Activated T-helper 1 cell treated with anti-CD3 and anti-CD28 coated beads, Interleukin-12 subunit alpha, Interleukin-12 subunit beta, Interleukin-2, Interleukin-4 antibody, amounts not matched to agents 30 ng/mL and 10 ng/mL and 1 ng/mL, durations not matched to agents 14 hours and 24 hours and 36 hours (primary cell): ENCODE measurements at regions not wholly inside any gene's neighbourhood (a gene's known extent, or its start where the extent isn't known, plus 50 kb on each side); places are given as distances from the start of the nearest gene placed in this dataset.
"Not testable (repeated sequence)": the region's sequence is repeated elsewhere in the genome, so short reads cannot be mapped to it uniquely, and the experiment has no call there.

ENCODE experiments used
- DNase-seq: peaks from one replicate; pipeline ENCODE4 v3.0.0; 2021; ENCODE audit warnings: low spot score
- H3K27ac Mint-ChIP-seq: one replicate; pipeline ENCODE4 v1.8.0; 2021; ENCODE audit warnings: mild to moderate bottlenecking, mixed read lengths
- H3K27me3 Mint-ChIP-seq: one replicate; pipeline ENCODE4 v1.8.0; 2022; ENCODE audit warnings: mild to moderate bottlenecking, moderate library complexity, mixed read lengths; ENCODE audit not compliant: insufficient read depth
- H3K36me3 Mint-ChIP-seq: one replicate; pipeline ENCODE4 v1.8.0; 2021; ENCODE audit warnings: low read depth, mixed read lengths
- H3K4me1 Mint-ChIP-seq: one replicate; pipeline ENCODE4 v1.8.0; 2021; ENCODE audit warnings: low read depth, mixed read lengths
- H3K4me3 Mint-ChIP-seq: one replicate; pipeline ENCODE4 v1.8.0; 2021; ENCODE audit warnings: mild to moderate bottlenecking, moderate library complexity, mixed read lengths
- H3K9me3 Mint-ChIP-seq: one replicate; pipeline ENCODE4 v1.8.0; 2021; ENCODE audit warnings: mixed read lengths
- intact Hi-C: fragments of 100-400 bp; cut with micrococcal nuclease; formaldehyde crosslinking; loops from one replicate; pipeline ENCODE4 v1.15.1; 2024

- H3K27me3 Mint-ChIP-seq, result no peaks in the 10 kb centered on the region
- peaks cover 28% of the 10 kb centered on the region for H3K9me3 Mint-ChIP-seq
- intact Hi-C loops, result no loop called here
- no peak overlapping the region for H3K27ac Mint-ChIP-seq
- no peaks in the 10 kb centered on the region for H3K4me1 Mint-ChIP-seq
- no peaks in the 10 kb centered on the region for H3K36me3 Mint-ChIP-seq
- DNase-seq, result no peak
- no peak overlapping the region for H3K4me3 Mint-ChIP-seq
Observed at GRCh38 chr6:66173587-66173986, 466.6 kb upstream of the EYS start.

GRCh38 chr6:66166713-66167112 is 459.7 kb upstream of the EYS start:
- peaks cover 54% of the 10 kb centered on the region for H3K9me3 Mint-ChIP-seq
- H3K36me3 Mint-ChIP-seq, DNase-seq, intact Hi-C loops, H3K4me1 Mint-ChIP-seq, H3K27me3 Mint-ChIP-seq, H3K27ac Mint-ChIP-seq, H3K4me3 Mint-ChIP-seq: not testable (repeated sequence)

- H3K9me3 Mint-ChIP-seq, result peaks cover 48% of the 10 kb centered on the region
Observed at GRCh38 chr6:66161546-66162108, 454.6 kb upstream of the EYS start.

GRCh38 chr6:66159937-66160336 is 452.9 kb upstream of the EYS start:
- no peaks in the 10 kb centered on the region for H3K27me3 Mint-ChIP-seq
- no peak overlapping the region for H3K27ac Mint-ChIP-seq
- intact Hi-C loops, result no loop called here
- no peak overlapping the region for H3K4me3 Mint-ChIP-seq
- no peaks in the 10 kb centered on the region for H3K36me3 Mint-ChIP-seq
- no peak for DNase-seq
- no peaks in the 10 kb centered on the region for H3K4me1 Mint-ChIP-seq
- peaks cover 35% of the 10 kb centered on the region for H3K9me3 Mint-ChIP-seq

More at GRCh38 chr6:66161546-66162108, 454.6 kb upstream of the EYS start:
- no peaks in the 10 kb centered on the region for H3K27me3 Mint-ChIP-seq
- no peak for DNase-seq
- no peak overlapping the region for H3K4me3 Mint-ChIP-seq
- H3K36me3 Mint-ChIP-seq, result no peaks in the 10 kb centered on the region
- H3K27ac Mint-ChIP-seq, result no peak overlapping the region
- no peaks in the 10 kb centered on the region for H3K4me1 Mint-ChIP-seq
- intact Hi-C loops, result no loop called here

GRCh38 chr6:66153247-66153646 is 446.2 kb upstream of the EYS start:
- Mint-ChIP-seq H3K36me3 (no peaks in the 10 kb centered on the region), H3K4me3 (no peak overlapping the region), H3K9me3 (no peaks in the 10 kb centered on the region), H3K27ac (no peak overlapping the region), H3K27me3 (no peaks in the 10 kb centered on the region), H3K4me1 (no peaks in the 10 kb centered on the region)
- intact Hi-C loops, result no loop called here
- no peak for DNase-seq

- H3K4me3 Mint-ChIP-seq, result no peak overlapping the region
- no peaks in the 10 kb centered on the region for H3K27me3 Mint-ChIP-seq
- no peaks in the 10 kb centered on the region for H3K4me1 Mint-ChIP-seq
- no peak for DNase-seq
- H3K36me3 Mint-ChIP-seq, result no peaks in the 10 kb centered on the region
- no peak overlapping the region for H3K27ac Mint-ChIP-seq
- intact Hi-C loops, result no loop called here
- peaks cover 8% of the 10 kb centered on the region for H3K9me3 Mint-ChIP-seq
Observed at GRCh38 chr6:66149132-66149531, 442.1 kb upstream of the EYS start.

GRCh38 chr6:66145867-66146266 is 438.8 kb upstream of the EYS start:
- H3K9me3 Mint-ChIP-seq, result peaks cover 9% of the 10 kb centered on the region
- no peaks in the 10 kb centered on the region for H3K27me3 Mint-ChIP-seq
- intact Hi-C loops, result no loop called here
- no peaks in the 10 kb centered on the region for H3K36me3 Mint-ChIP-seq
- DNase-seq, result no peak
- no peak overlapping the region for H3K27ac Mint-ChIP-seq
- no peaks in the 10 kb centered on the region for H3K4me1 Mint-ChIP-seq
- no peak overlapping the region for H3K4me3 Mint-ChIP-seq

GRCh38 chr6:66134021-66134420 is 427.0 kb upstream of the EYS start:
- Mint-ChIP-seq H3K27me3 (no peaks in the 10 kb centered on the region), H3K27ac (no peak overlapping the region), H3K9me3 (peaks cover 15% of the 10 kb centered on the region), H3K4me1 (no peaks in the 10 kb centered on the region), H3K36me3 (no peaks in the 10 kb centered on the region), H3K4me3 (no peak overlapping the region)
- intact Hi-C loops, result no loop called here
- DNase-seq, result no peak

- Mint-ChIP-seq H3K4me3 (no peak overlapping the region), H3K36me3 (no peaks in the 10 kb centered on the region), H3K27ac (no peak overlapping the region), H3K27me3 (no peaks in the 10 kb centered on the region), H3K9me3 (peaks cover 13% of the 10 kb centered on the region), H3K4me1 (no peaks in the 10 kb centered on the region)
- no peak for DNase-seq
- intact Hi-C loops, result no loop called here
Observed at GRCh38 chr6:66128656-66129055, 421.6 kb upstream of the EYS start.

GRCh38 chr6:66128243-66128642 is 421.2 kb upstream of the EYS start:
- Mint-ChIP-seq H3K4me1 (no peaks in the 10 kb centered on the region), H3K36me3 (no peaks in the 10 kb centered on the region), H3K27ac (no peak overlapping the region), H3K4me3 (no peak overlapping the region), H3K27me3 (no peaks in the 10 kb centered on the region), H3K9me3 (peaks cover 13% of the 10 kb centered on the region)
- intact Hi-C loops, result no loop called here
- no peak for DNase-seq

- intact Hi-C loops, result no loop called here
- H3K4me3 Mint-ChIP-seq, result no peak overlapping the region
- no peaks in the 10 kb centered on the region for H3K27me3 Mint-ChIP-seq
- no peak overlapping the region for H3K27ac Mint-ChIP-seq
- H3K4me1 Mint-ChIP-seq, result no peaks in the 10 kb centered on the region
- peaks cover 8% of the 10 kb centered on the region for H3K9me3 Mint-ChIP-seq
- DNase-seq, result no peak
- no peaks in the 10 kb centered on the region for H3K36me3 Mint-ChIP-seq
Observed at GRCh38 chr6:66127061-66127460, 420.0 kb upstream of the EYS start.

GRCh38 chr6:66126358-66126757 is 419.3 kb upstream of the EYS start:
- H3K36me3 Mint-ChIP-seq, result no peaks in the 10 kb centered on the region
- peaks cover 8% of the 10 kb centered on the region for H3K9me3 Mint-ChIP-seq
- no peaks in the 10 kb centered on the region for H3K27me3 Mint-ChIP-seq
- H3K4me1 Mint-ChIP-seq, result no peaks in the 10 kb centered on the region
- DNase-seq, result no peak
- no peak overlapping the region for H3K4me3 Mint-ChIP-seq
- no peak overlapping the region for H3K27ac Mint-ChIP-seq
- intact Hi-C loops, result no loop called here

- no peaks in the 10 kb centered on the region for H3K36me3 Mint-ChIP-seq
- peaks cover 20% of the 10 kb centered on the region for H3K9me3 Mint-ChIP-seq
- no peak overlapping the region for H3K4me3 Mint-ChIP-seq
- no peaks in the 10 kb centered on the region for H3K27me3 Mint-ChIP-seq
- intact Hi-C loops, result no loop called here
- no peak for DNase-seq
- no peak overlapping the region for H3K27ac Mint-ChIP-seq
- no peaks in the 10 kb centered on the region for H3K4me1 Mint-ChIP-seq
Observed at GRCh38 chr6:66103954-66104353, 396.9 kb upstream of the EYS start.

GRCh38 chr6:66103354-66103753 is 396.3 kb upstream of the EYS start:
- Mint-ChIP-seq H3K4me3 (no peak overlapping the region), H3K27me3 (no peaks in the 10 kb centered on the region), H3K9me3 (peaks cover 22% of the 10 kb centered on the region), H3K4me1 (no peaks in the 10 kb centered on the region), H3K36me3 (no peaks in the 10 kb centered on the region), H3K27ac (no peak overlapping the region)
- intact Hi-C loops, result no loop called here
- DNase-seq, result no peak
